DND-41 (cell line): ENCODE measurements at regions not wholly inside any gene's neighbourhood (a gene's known extent, or its start where the extent isn't known, plus 50 kb on each side); places are given as distances from the start of the nearest gene placed in this dataset.
"Not testable (repeated sequence)": the region's sequence is repeated elsewhere in the genome, so short reads cannot be mapped to it uniquely, and the experiment has no call there.

Source experiments
- ATAC-seq: fragments of 200-7000 bp; cut with Tn5 transposase; 3 replicates; pipeline ENCODE4 v1.9.1; 2021; ENCODE audit warnings: low read depth; ENCODE audit not compliant: insufficient read depth
- DNase-seq: peaks from one replicate; pipeline ENCODE4 v3.0.0-alpha.2; 2020
- H2AFZ ChIP-seq: 2 replicates; pipeline ENCODE4 v1.6.0; 2012; ENCODE audit warnings: low read depth, low read length
- H3K27ac ChIP-seq: 2 replicates; pipeline ENCODE4 v1.5.1; 2012; ENCODE audit warnings: low read length, inconsistent platforms
- H3K27me3 ChIP-seq: fragments of 200-600 bp; sonication (generic); 2 replicates; pipeline ENCODE4 v1.6.0; 2012; ENCODE audit warnings: low read length, mild to moderate bottlenecking, inconsistent platforms; ENCODE audit not compliant: insufficient read depth, poor library complexity
- H3K36me3 ChIP-seq: 2 replicates; pipeline ENCODE4 v1.5.1; 2012; ENCODE audit warnings: low read length, inconsistent platforms; ENCODE audit not compliant: insufficient read depth
- H3K4me1 ChIP-seq: 2 replicates; pipeline ENCODE4 v1.5.1; 2012; ENCODE audit warnings: mild to moderate bottlenecking, low read length; ENCODE audit not compliant: insufficient read depth
- H3K4me2 ChIP-seq: 2 replicates; pipeline ENCODE4 v1.6.0; 2012; ENCODE audit warnings: mild to moderate bottlenecking, moderate library complexity, low read length, inconsistent platforms; ENCODE audit not compliant: insufficient read depth
- H3K4me3 ChIP-seq, 2 experiments: fragments of 200-600 bp in 1 of 2; shearing (Covaris generic) in 1 of 2; 2 replicates each; pipeline ENCODE4 v1.5.1; 2012 to 2016; ENCODE audit warnings: inconsistent platforms in 2 of 2, low read length in 2 of 2, mild to moderate bottlenecking in 2 of 2, low read depth in 1 of 2, moderate library complexity in 1 of 2
- H3K79me2 ChIP-seq: 2 replicates; pipeline ENCODE4 v1.6.0; 2012; ENCODE audit warnings: low read length, inconsistent platforms; ENCODE audit not compliant: insufficient read depth
- H3K9ac ChIP-seq: 2 replicates; pipeline ENCODE4 v1.6.0; 2012; ENCODE audit warnings: low read depth, mild to moderate bottlenecking, inconsistent platforms, low read length, moderate library complexity
- H3K9me3 ChIP-seq: 2 replicates; pipeline ENCODE4 v1.5.1; 2012; ENCODE audit warnings: low read length, moderate library complexity, mild to moderate bottlenecking, inconsistent platforms; ENCODE audit not compliant: insufficient read depth, severe bottlenecking
- H4K20me1 ChIP-seq: 2 replicates; pipeline ENCODE4 v1.6.0; 2012; ENCODE audit warnings: low read length; ENCODE audit not compliant: insufficient read depth
- CTCF ChIP-seq: IDR thresholded peaks from 2 replicates; pipeline ENCODE4 v1.5.1; 2012; ENCODE audit warnings: borderline replicate concordance, low read length, moderate library complexity, mild to moderate bottlenecking; ENCODE audit not compliant: poor library complexity, severe bottlenecking; ENCODE audit errors: extremely low read depth
- EZH2 ChIP-seq: IDR thresholded peaks from 3 replicates; pipeline ENCODE4 v1.6.1; 2012; ENCODE audit warnings: borderline replicate concordance, low read depth, mild to moderate bottlenecking, moderate library complexity, low read length, inconsistent platforms; ENCODE audit not compliant: severe bottlenecking

- H3K9me3 ChIP-seq = no peaks in the 10 kb centered on the region
- H3K4me1 ChIP-seq = no peaks in the 10 kb centered on the region
- H3K27me3 ChIP-seq = peaks cover 14% of the 10 kb centered on the region
- H4K20me1 ChIP-seq = no peaks in the 10 kb centered on the region
- no peak overlapping the region for H3K9ac ChIP-seq
- no peak overlapping the region for H3K4me2 ChIP-seq
- DNase-seq = peak; percentile 57
- ATAC-seq = peak; percentile 77
- no peaks in the 10 kb centered on the region for H3K79me2 ChIP-seq
- H3K36me3 ChIP-seq = no peaks in the 10 kb centered on the region
- H3K4me3 ChIP-seq = no peak overlapping the region
- H2AFZ ChIP-seq = no peak overlapping the region
- TF ChIP-seq CTCF = peak; percentile 87
- no peak for TF ChIP-seq EZH2
- no peak overlapping the region for H3K27ac ChIP-seq
These were observed 120.5 kb upstream of the CHD6 start for GRCh38 chr20:41738604-41739206.

GRCh38 chr20:41735949-41736348, 117.8 kb upstream of the CHD6 start:
- H2AFZ ChIP-seq = no peak overlapping the region
- no peak overlapping the region for H3K27ac ChIP-seq
- no peak for TF ChIP-seq CTCF
- no peak for TF ChIP-seq EZH2
- peaks cover 10% of the 10 kb centered on the region for H3K27me3 ChIP-seq
- DNase-seq (no peak), ATAC-seq (no peak)
- no peaks in the 10 kb centered on the region for H3K9me3 ChIP-seq
- no peaks in the 10 kb centered on the region for H3K79me2 ChIP-seq
- no peaks in the 10 kb centered on the region for H4K20me1 ChIP-seq
- no peaks in the 10 kb centered on the region for H3K4me1 ChIP-seq
- H3K36me3 ChIP-seq = no peaks in the 10 kb centered on the region
- H3K9ac ChIP-seq = no peak overlapping the region
- no peak overlapping the region for H3K4me2 ChIP-seq
- H3K4me3 ChIP-seq = no peak overlapping the region

- no peaks in the 10 kb centered on the region for H3K36me3 ChIP-seq
- no peaks in the 10 kb centered on the region for H3K4me1 ChIP-seq
- peak; percentile 70; the same call in 2 of the 3 replicates for ATAC-seq
- H3K27ac ChIP-seq = no peak overlapping the region
- H3K9me3 ChIP-seq = no peaks in the 10 kb centered on the region
- peaks cover 10% of the 10 kb centered on the region for H3K27me3 ChIP-seq
- no peaks in the 10 kb centered on the region for H4K20me1 ChIP-seq
- H3K9ac ChIP-seq = no peak overlapping the region
- TF ChIP-seq CTCF (peak; percentile 98), EZH2 (no peak)
- H3K4me2 ChIP-seq = no peak overlapping the region
- no peaks in the 10 kb centered on the region for H3K79me2 ChIP-seq
- DNase-seq = peak; percentile 54
- H2AFZ ChIP-seq = no peak overlapping the region
- H3K4me3 ChIP-seq = no peak overlapping the region
These were observed 116.3 kb upstream of the CHD6 start for GRCh38 chr20:41734506-41734945.

GRCh38 chr20:41733151-41733550, 115.0 kb upstream of the CHD6 start:
- Histone ChIP-seq H3K4me3 (no peak overlapping the region), H3K9ac (no peak overlapping the region), H3K4me2 (no peak overlapping the region), H3K36me3 (no peaks in the 10 kb centered on the region), H3K9me3 (no peaks in the 10 kb centered on the region), H3K4me1 (no peaks in the 10 kb centered on the region), H3K27ac (no peak overlapping the region), H3K79me2 (no peaks in the 10 kb centered on the region), H4K20me1 (no peaks in the 10 kb centered on the region), H3K27me3 (peaks cover 4% of the 10 kb centered on the region), H2AFZ (no peak overlapping the region)
- TF ChIP-seq CTCF = no peak
- no peak for TF ChIP-seq EZH2
- DNase-seq (no peak), ATAC-seq (no peak)

- not testable (repeated sequence) for H3K4me1 ChIP-seq, H4K20me1 ChIP-seq, H3K27ac ChIP-seq, H3K4me3 ChIP-seq, H3K36me3 ChIP-seq, H3K9me3 ChIP-seq, ATAC-seq, H3K27me3 ChIP-seq, DNase-seq, H2AFZ ChIP-seq, H3K79me2 ChIP-seq, H3K9ac ChIP-seq, H3K4me2 ChIP-seq
These were observed 113.0 kb upstream of the CHD6 start for GRCh38 chr20:41731198-41731597.
